Large intestine (tissue), 3 donors: ENCODE measurements at regions not wholly inside any gene's neighbourhood (a gene's known extent, or its start where the extent isn't known, plus 50 kb on each side); places are given as distances from the start of the nearest gene placed in this dataset.

ENCODE experiments used
- DNase-seq, 2 donors: peaks; one replicate each; pipeline versions ENCODE4 v3.0.0 to v3.0.0-alpha.2; 2013
- H3K27ac ChIP-seq: one replicate; pipeline ENCODE4 v1.5.1; 2013; ENCODE audit warnings: low read length
- H3K27me3 ChIP-seq: 2 replicates; pipeline ENCODE4 v1.6.1; 2013; ENCODE audit warnings: low read length; ENCODE audit not compliant: control insufficient read depth, insufficient read depth
- H3K36me3 ChIP-seq: 2 replicates; pipeline ENCODE4 v1.6.1; 2013; ENCODE audit warnings: low read length; ENCODE audit not compliant: control insufficient read depth, insufficient read depth
- H3K4me1 ChIP-seq: one replicate; pipeline ENCODE4 v1.6.1; 2013; ENCODE audit warnings: low read length; ENCODE audit not compliant: control insufficient read depth, insufficient read depth
- H3K4me3 ChIP-seq: one replicate; pipeline ENCODE4 v1.5.1; 2013; ENCODE audit warnings: low read length
- H3K9me3 ChIP-seq: one replicate; pipeline ENCODE4 v1.6.1; 2013; ENCODE audit warnings: mild to moderate bottlenecking, low read depth, low read length, moderate library complexity; ENCODE audit not compliant: control insufficient read depth
- WGBS: methylation state at CpG from one replicate; pipeline ENCODE4 v1.1.5; 2013; ENCODE audit warnings: low lambda C conversion rate; ENCODE audit not compliant: insufficient coverage; 5-methylcytosine and 5-hydroxymethylcytosine counted together

DNA sequence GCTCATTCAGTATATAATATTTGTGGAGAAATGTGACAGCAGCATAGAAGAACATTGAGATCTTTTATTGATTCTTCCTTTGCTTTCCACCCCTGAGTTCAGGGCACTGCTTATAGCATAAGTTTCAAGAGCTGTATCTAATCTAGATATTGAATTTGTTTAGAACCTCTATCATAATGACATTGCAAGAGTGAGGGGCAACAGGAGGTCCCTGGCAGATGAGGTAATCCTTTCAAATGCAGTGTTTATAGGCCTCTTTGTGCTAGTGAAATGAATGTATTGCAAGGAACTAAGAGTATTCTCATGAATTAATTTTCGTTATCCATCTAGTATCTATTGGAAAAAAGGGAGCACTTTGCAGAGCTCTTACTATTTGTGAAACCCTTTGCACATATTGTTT is 167.2 kb upstream of the FERD3L start:
- Histone ChIP-seq H3K27ac (no peak overlapping the region), H3K4me1 (no peaks in the 10 kb centered on the region), H3K9me3 (no peaks in the 10 kb centered on the region), H3K4me3 (no peak overlapping the region), H3K27me3 (no peaks in the 10 kb centered on the region), H3K36me3 (no peaks in the 10 kb centered on the region)
- WGBS = 83% methylated on average over 1 of the region's 1 CpG
- no peak for DNase-seq

GRCh38 chr7:19307554-19307953 is 162.3 kb upstream of the FERD3L start:
- 89% methylated on average over 1 of the region's 4 CpGs for WGBS
- no peaks in the 10 kb centered on the region for H3K4me1 ChIP-seq
- no peak for DNase-seq
- H3K4me3 ChIP-seq = no peak overlapping the region
- H3K9me3 ChIP-seq = no peaks in the 10 kb centered on the region
- H3K27me3 ChIP-seq = no peaks in the 10 kb centered on the region
- H3K36me3 ChIP-seq = no peaks in the 10 kb centered on the region
- no peak overlapping the region for H3K27ac ChIP-seq

- 100% methylated on average over 1 of the region's 2 CpGs for WGBS
- DNase-seq = no peak
- Histone ChIP-seq H3K36me3 (no peaks in the 10 kb centered on the region), H3K27ac (no peak overlapping the region), H3K9me3 (no peaks in the 10 kb centered on the region), H3K4me3 (no peak overlapping the region), H3K4me1 (no peaks in the 10 kb centered on the region), H3K27me3 (no peaks in the 10 kb centered on the region)
These were observed 160.5 kb upstream of the FERD3L start for GRCh38 chr7:19305698-19306097.

DNA sequence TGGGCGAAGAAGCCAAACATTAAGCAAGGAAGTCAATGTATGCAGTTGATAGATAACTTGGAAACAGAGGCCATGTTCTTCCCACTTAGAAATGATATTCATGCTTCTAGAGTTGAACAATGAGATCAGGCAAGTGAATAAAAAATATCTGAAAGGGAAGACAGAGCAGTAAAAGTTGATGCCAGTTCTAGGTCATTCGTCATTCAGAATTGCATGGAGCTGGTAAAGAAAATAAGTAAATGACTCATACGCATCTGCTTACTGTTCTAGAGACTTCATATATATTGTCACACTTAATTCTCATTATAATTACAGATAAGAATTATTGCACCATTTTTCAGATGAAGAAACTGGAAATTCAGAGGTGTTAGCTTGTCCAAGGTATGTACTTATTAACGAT is 158.9 kb upstream of the FERD3L start:
- no peaks in the 10 kb centered on the region for H3K4me1 ChIP-seq
- no peak overlapping the region for H3K27ac ChIP-seq
- no peaks in the 10 kb centered on the region for H3K36me3 ChIP-seq
- WGBS = 100% methylated on average over 1 of the region's 4 CpGs
- no peak for DNase-seq
- H3K4me3 ChIP-seq = no peak overlapping the region
- H3K9me3 ChIP-seq = no peaks in the 10 kb centered on the region
- H3K27me3 ChIP-seq = no peaks in the 10 kb centered on the region

- Histone ChIP-seq H3K36me3 (no peaks in the 10 kb centered on the region), H3K4me1 (no peaks in the 10 kb centered on the region), H3K9me3 (no peaks in the 10 kb centered on the region), H3K4me3 (no peak overlapping the region), H3K27ac (no peak overlapping the region), H3K27me3 (no peaks in the 10 kb centered on the region)
- no CpG with 5 or more reads among the region's 1 CpG for WGBS
- no peak for DNase-seq
These were observed 157.5 kb upstream of the FERD3L start for GRCh38 chr7:19302731-19303130.

DNA sequence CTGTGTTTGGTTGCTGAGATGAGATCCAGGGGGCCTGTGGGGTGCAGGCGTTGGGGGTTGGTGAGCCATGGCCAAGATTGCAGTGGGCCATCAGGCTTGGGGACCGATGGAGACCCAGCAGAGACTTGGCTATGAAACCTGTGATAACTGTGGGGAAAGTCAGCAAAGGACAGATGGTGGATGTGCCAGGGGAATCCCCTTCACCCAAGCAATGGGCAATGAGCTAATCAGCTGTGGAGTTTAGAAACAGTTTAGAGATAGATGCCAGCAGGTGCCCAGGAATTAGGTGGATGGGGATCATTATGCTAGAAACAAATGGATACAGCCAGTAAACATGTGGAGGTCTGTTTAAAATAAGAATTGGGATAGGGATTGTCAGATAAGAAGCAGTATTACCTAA is 151.4 kb upstream of the FERD3L start:
- no CpG with 5 or more reads among the region's 2 CpGs for WGBS
- Histone ChIP-seq H3K9me3 (no peaks in the 10 kb centered on the region), H3K4me3 (no peak overlapping the region)

DNA sequence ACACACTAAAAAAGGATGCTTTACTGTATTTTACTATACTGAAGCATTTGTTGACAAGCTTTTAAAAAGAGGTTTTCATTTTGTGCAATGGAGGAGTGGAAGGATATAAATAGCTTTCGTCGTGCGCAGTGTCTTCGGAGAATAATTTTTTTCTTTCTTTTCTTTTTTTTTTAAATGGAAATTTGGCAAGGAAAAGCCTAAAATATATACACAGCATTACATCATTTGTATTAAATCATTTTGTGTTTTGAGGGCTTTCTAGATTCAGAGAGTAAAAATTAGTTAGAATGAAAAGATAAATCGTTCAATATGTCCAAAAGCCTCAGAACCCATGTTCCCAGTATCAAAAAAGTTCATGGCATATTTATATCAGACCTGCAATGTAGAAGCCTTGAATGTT is 150.2 kb upstream of the FERD3L start:
- Histone ChIP-seq H3K9me3 (no peaks in the 10 kb centered on the region), H3K4me3 (no peak overlapping the region), H3K4me1 (no peaks in the 10 kb centered on the region), H3K36me3 (no peaks in the 10 kb centered on the region), H3K27ac (no peak overlapping the region), H3K27me3 (no peaks in the 10 kb centered on the region)
- no peak for DNase-seq
- WGBS = no CpG with 5 or more reads among the region's 5 CpGs

More for the DNA sequence above, 151.4 kb upstream of the FERD3L start:
- Histone ChIP-seq H3K4me1 (no peaks in the 10 kb centered on the region), H3K27me3 (no peaks in the 10 kb centered on the region), H3K36me3 (no peaks in the 10 kb centered on the region), H3K27ac (no peak overlapping the region)
- no peak for DNase-seq

GRCh38 chr7:19294619-19295018 is 149.4 kb upstream of the FERD3L start:
- Histone ChIP-seq H3K27me3 (no peaks in the 10 kb centered on the region), H3K4me1 (no peaks in the 10 kb centered on the region), H3K9me3 (no peaks in the 10 kb centered on the region), H3K27ac (no peak overlapping the region), H3K36me3 (no peaks in the 10 kb centered on the region), H3K4me3 (no peak overlapping the region)
- 92% methylated on average over 4 of the region's 5 CpGs for WGBS
- DNase-seq = no peak

- no CpG with 5 or more reads among the region's 3 CpGs for WGBS
- DNase-seq = no peak
- no peak overlapping the region for H3K27ac ChIP-seq
These were observed 148.2 kb upstream of the FERD3L start for GRCh38 chr7:19293431-19293830.

DNA sequence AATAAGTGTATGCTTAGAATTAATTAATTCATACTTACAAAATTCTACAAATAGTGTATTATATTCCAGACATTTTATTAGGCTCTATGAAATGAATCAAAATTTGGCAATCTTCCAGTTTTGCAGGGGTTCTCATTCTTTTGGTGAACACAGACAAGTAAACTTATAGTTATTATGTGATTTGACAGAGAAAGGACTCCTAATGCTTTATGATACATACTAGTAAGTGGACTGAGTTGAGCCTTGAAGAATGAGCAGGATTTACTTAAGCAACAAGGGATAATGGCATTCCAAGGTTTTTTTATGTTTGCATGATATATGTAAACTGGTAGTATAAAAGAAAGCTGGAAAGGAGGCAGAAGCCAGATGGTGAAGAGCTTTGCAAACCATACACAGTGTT is 145.7 kb upstream of the FERD3L start:
- DNase-seq = no peak
- Histone ChIP-seq H3K27ac (no peak overlapping the region), H3K4me1 (no peaks in the 10 kb centered on the region), H3K4me3 (no peak overlapping the region), H3K9me3 (no peaks in the 10 kb centered on the region), H3K27me3 (no peaks in the 10 kb centered on the region), H3K36me3 (no peaks in the 10 kb centered on the region)

More at GRCh38 chr7:19293431-19293830, 148.2 kb upstream of the FERD3L start:
- no peak overlapping the region for H3K4me3 ChIP-seq
- H3K9me3 ChIP-seq = no peaks in the 10 kb centered on the region
- no peaks in the 10 kb centered on the region for H3K27me3 ChIP-seq
- no peaks in the 10 kb centered on the region for H3K36me3 ChIP-seq
- no peaks in the 10 kb centered on the region for H3K4me1 ChIP-seq

GRCh38 chr7:19290066-19290465 is 144.8 kb upstream of the FERD3L start:
- 86% methylated on average over 1 of the region's 1 CpG for WGBS
- DNase-seq = no peak
- no peak overlapping the region for H3K27ac ChIP-seq
- H3K4me3 ChIP-seq = no peak overlapping the region
- no peaks in the 10 kb centered on the region for H3K9me3 ChIP-seq
- H3K4me1 ChIP-seq = no peaks in the 10 kb centered on the region
- H3K27me3 ChIP-seq = no peaks in the 10 kb centered on the region
- no peaks in the 10 kb centered on the region for H3K36me3 ChIP-seq
